GM23338 (cell line): ENCODE measurements at regions not wholly inside any gene's neighbourhood (a gene's known extent, or its start where the extent isn't known, plus 50 kb on each side); places are given as distances from the start of the nearest gene placed in this dataset.

Experiments
- ATAC-seq: fragments of 200-7000 bp; cut with Tn5 transposase; 3 replicates; pipeline ENCODE4 v1.9.1; 2020
- DNase-seq: peaks from one replicate; pipeline ENCODE4 v3.0.0-alpha.2; 2015; ENCODE audit warnings: low spot score
- H2AFZ ChIP-seq: fragments of 200-600 bp; sonication (generic); 2 replicates; pipeline ENCODE4 v1.8.0; 2016; ENCODE audit warnings: antibody characterized with exemption, mild to moderate bottlenecking, moderate library complexity
- H3F3A ChIP-seq: fragments of 200-600 bp; sonication (generic); replicated peaks from 2 replicates; pipeline ENCODE4 v1.8.0; 2017; ENCODE audit warnings: antibody characterized with exemption, mixed run types, low read depth
- H3K27ac ChIP-seq: fragments of 200-600 bp; sonication (generic); 2 replicates; pipeline ENCODE4 v1.6.1; 2016; ENCODE audit warnings: low read depth
- H3K27me3 ChIP-seq: fragments of 200-600 bp; sonication (generic); 2 replicates; pipeline ENCODE4 v1.8.0; 2016; ENCODE audit warnings: mild to moderate bottlenecking, mixed run types, moderate library complexity; ENCODE audit not compliant: insufficient read depth
- H3K36me3 ChIP-seq: fragments of 200-600 bp; sonication (generic); 2 replicates; pipeline ENCODE4 v1.8.0; 2016; ENCODE audit warnings: mild to moderate bottlenecking; ENCODE audit not compliant: insufficient read depth
- H3K4me1 ChIP-seq: fragments of 200-600 bp; sonication (generic); 2 replicates; pipeline ENCODE4 v1.8.0; 2016; ENCODE audit warnings: mild to moderate bottlenecking, moderate library complexity; ENCODE audit not compliant: insufficient read depth
- H3K4me2 ChIP-seq: fragments of 200-600 bp; sonication (generic); 2 replicates; pipeline ENCODE4 v1.7.1; 2017; ENCODE audit warnings: mixed run types
- H3K4me3 ChIP-seq: fragments of 200-600 bp; sonication (generic); 2 replicates; pipeline ENCODE4 v1.6.1; 2016; ENCODE audit warnings: mixed run types
- H3K79me2 ChIP-seq: fragments of 200-600 bp; sonication (generic); replicated peaks from 2 replicates; pipeline ENCODE4 v1.8.0; 2017; ENCODE audit warnings: mild to moderate bottlenecking; ENCODE audit not compliant: insufficient read depth
- H3K9me2 ChIP-seq: fragments of 200-600 bp; sonication (generic); 2 replicates; pipeline ENCODE4 v1.8.0; 2017; ENCODE audit not compliant: insufficient read depth
- H4K20me1 ChIP-seq: fragments of 200-600 bp; sonication (generic); replicated peaks from 2 replicates; pipeline ENCODE4 v1.8.0; 2017; ENCODE audit warnings: mild to moderate bottlenecking; ENCODE audit not compliant: insufficient read depth
- H3K27ac Mint-ChIP-seq: 2 replicates; pipeline ENCODE4 v1.8.0; 2020; ENCODE audit warnings: inconsistent platforms, mild to moderate bottlenecking, moderate library complexity, mixed read lengths
- H3K27me3 Mint-ChIP-seq: 3 replicates; pipeline ENCODE4 v1.8.0; 2022; ENCODE audit warnings: low read depth, mild to moderate bottlenecking, moderate library complexity, mixed read lengths, inconsistent platforms; ENCODE audit not compliant: insufficient read depth, poor library complexity
- H3K36me3 Mint-ChIP-seq: 3 replicates; pipeline ENCODE4 v1.8.0; 2021; ENCODE audit warnings: low read depth, mild to moderate bottlenecking, inconsistent platforms, moderate library complexity, mixed read lengths
- H3K4me1 Mint-ChIP-seq: 3 replicates; pipeline ENCODE4 v1.8.0; 2020; ENCODE audit warnings: mild to moderate bottlenecking, inconsistent platforms, mixed read lengths
- H3K4me3 Mint-ChIP-seq: 3 replicates; pipeline ENCODE4 v1.8.0; 2021; ENCODE audit warnings: moderate library complexity, mild to moderate bottlenecking, inconsistent platforms, mixed read lengths
- H3K9me3 Mint-ChIP-seq: 3 replicates; pipeline ENCODE4 v1.8.0; 2020; ENCODE audit warnings: moderate library complexity, mild to moderate bottlenecking, inconsistent platforms, mixed read lengths
- CREB1 ChIP-seq: fragments of 250-450 bp; sonication (Bioruptor Pico); IDR thresholded peaks from 2 replicates; pipeline ENCODE4 v1.5.0; 2020; ENCODE audit warnings: low read depth, mild to moderate bottlenecking, moderate library complexity
- EZH2 ChIP-seq: fragments of 200-600 bp; sonication (generic); IDR thresholded peaks from one replicate; pipeline ENCODE4 v1.8.0; 2017; ENCODE audit warnings: antibody characterized with exemption, mild to moderate bottlenecking, low read depth; ENCODE audit not compliant: unreplicated experiment
- JUNB ChIP-seq: IDR thresholded peaks from one replicate; pipeline ENCODE4 v1.6.1; 2016; ENCODE audit warnings: antibody characterized with exemption; ENCODE audit not compliant: unreplicated experiment
- NANOG ChIP-seq: IDR thresholded peaks from 2 replicates; pipeline ENCODE4 v1.6.1; 2016; ENCODE audit warnings: antibody characterized with exemption, borderline replicate concordance
- POLR2AphosphoS5 ChIP-seq: IDR thresholded peaks from 2 replicates; pipeline ENCODE4 v1.6.1; 2016; ENCODE audit warnings: antibody characterized with exemption, low read depth
- REST ChIP-seq: IDR thresholded peaks from one replicate; pipeline ENCODE4 v1.6.1; 2018; ENCODE audit warnings: antibody characterized with exemption; ENCODE audit not compliant: unreplicated experiment
- STAT1 ChIP-seq: IDR thresholded peaks from one replicate; pipeline ENCODE4 v1.6.1; 2016; ENCODE audit warnings: antibody characterized with exemption; ENCODE audit not compliant: unreplicated experiment
- ZNF114 ChIP-seq: fragments of 250-450 bp; sonication (Bioruptor Pico); IDR thresholded peaks from 2 replicates; pipeline ENCODE4 v1.5.0; 2020; ENCODE audit warnings: mild to moderate bottlenecking, moderate library complexity
- ZNF331 ChIP-seq: fragments of 250-450 bp; sonication (Bioruptor Pico); IDR thresholded peaks from 2 replicates; pipeline ENCODE4 v1.5.0; 2020; ENCODE audit warnings: low read depth, mild to moderate bottlenecking, moderate library complexity
- ZNF462 ChIP-seq: fragments of 250-450 bp; sonication (Bioruptor Pico); IDR thresholded peaks from 2 replicates; pipeline ENCODE4 v1.5.0; 2020; ENCODE audit warnings: mild to moderate bottlenecking, moderate library complexity

DNA sequence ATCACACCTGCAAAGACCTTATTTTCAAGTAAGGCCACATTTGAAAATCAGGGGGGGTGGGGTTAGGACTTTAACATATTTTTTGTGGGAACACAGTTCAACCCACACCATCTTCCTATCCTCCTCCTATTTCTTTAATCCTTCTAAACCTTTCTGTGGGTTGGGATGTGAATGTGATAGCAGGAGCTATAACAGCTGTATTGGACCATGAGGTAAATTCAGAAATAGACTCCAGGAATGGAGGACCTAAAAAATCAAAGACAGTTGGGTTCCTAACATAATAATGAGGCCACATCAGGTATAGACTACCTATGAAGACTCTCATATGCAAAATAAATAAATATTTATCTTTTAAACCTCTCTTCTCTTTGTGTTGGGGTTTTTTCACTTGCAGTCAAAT is 451.4 kb downstream of the XYLT1 start (continued):
- no peak for TF ChIP-seq ZNF462 (CRISPR knock-in tag)
- no peak for TF ChIP-seq ZNF331 (CRISPR knock-in tag)
- no peak for TF ChIP-seq POLR2AphosphoS5
- no peak for TF ChIP-seq STAT1
- TF ChIP-seq ZNF114 (CRISPR knock-in tag) = no peak
- no peak for TF ChIP-seq NANOG
- TF ChIP-seq JUNB = no peak
- no peak for TF ChIP-seq EZH2

GRCh38 chr16:17023606-17024005 is 447.2 kb downstream of the XYLT1 start:
- H3F3A ChIP-seq = no peaks in the 10 kb centered on the region
- no peaks in the 10 kb centered on the region for H3K36me3 ChIP-seq
- Mint-ChIP-seq H3K27me3 (no peaks in the 10 kb centered on the region), H3K36me3 (no peaks in the 10 kb centered on the region), H3K4me3 (no peak overlapping the region), H3K4me1 (peaks cover 5% of the 10 kb centered on the region; the same call in 2 of the 3 replicates), H3K27ac (no peak overlapping the region), H3K9me3 (no peaks in the 10 kb centered on the region; the same call in 2 of the 3 replicates)
- H3K79me2 ChIP-seq = no peaks in the 10 kb centered on the region
- H3K4me3 ChIP-seq = no peak overlapping the region
- H3K27me3 ChIP-seq = no peaks in the 10 kb centered on the region
- no peaks in the 10 kb centered on the region for H3K4me1 ChIP-seq
- no peak for ATAC-seq
- peak overlapping the region; percentile 82 for H2AFZ ChIP-seq
- H3K27ac ChIP-seq = no peak overlapping the region
- no peaks in the 10 kb centered on the region for H4K20me1 ChIP-seq
- no peaks in the 10 kb centered on the region for H3K9me2 ChIP-seq
- no peak for DNase-seq
- H3K4me2 ChIP-seq = no peak overlapping the region
- TF ChIP-seq ZNF331 (CRISPR knock-in tag) (no peak), REST (no peak), CREB1 (CRISPR knock-in tag) (no peak)
